ENCODE measurements at regions not wholly inside any gene's neighbourhood (a gene's known extent, or its start where the extent isn't known, plus 50 kb on each side); places are given as distances from the start of the nearest gene placed in this dataset.
"Not testable (repeated sequence)": the region's sequence is repeated elsewhere in the genome, so short reads cannot be mapped to it uniquely, and the experiment has no call there.

DNA sequence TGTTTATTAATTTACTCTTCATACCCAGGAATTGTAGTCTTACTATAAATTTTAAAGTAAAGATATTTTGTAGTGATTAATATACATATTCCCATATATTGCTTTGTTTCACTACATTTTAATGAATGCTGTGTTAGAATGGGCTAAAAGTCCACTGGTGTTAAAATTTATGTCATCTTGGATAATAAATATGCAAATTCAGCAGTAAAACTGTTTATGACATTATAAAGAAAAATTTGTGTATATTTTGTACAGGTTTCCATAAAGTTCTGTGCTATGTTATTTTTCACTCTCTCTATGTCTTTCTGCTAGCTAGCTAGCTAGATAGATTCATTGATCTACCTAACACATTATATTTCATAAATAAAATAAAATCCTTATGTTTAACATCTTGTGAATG is 1071.2 kb downstream of the FAT4 start:
- no peak for DNase-seq

DNA sequence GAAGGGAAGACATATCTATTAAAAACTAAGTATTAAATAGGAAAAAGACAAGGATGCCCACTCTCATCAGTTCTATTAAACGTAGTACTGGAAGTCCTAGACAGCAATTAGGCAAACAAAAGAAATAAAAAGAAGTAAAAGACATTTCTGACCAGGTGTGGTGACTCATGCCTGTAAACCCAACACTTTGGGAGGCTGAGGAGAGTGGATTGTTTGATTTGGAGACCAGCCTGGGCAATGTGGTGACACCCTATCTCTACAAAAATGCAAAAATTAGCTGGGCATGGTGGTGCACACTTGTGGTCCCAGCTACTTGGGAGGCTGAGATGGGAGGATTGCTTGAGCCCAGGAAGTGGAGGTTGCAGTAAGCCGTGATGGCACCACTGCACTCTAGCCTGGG is 1071.8 kb downstream of the FAT4 start:
- DNase-seq, result no peak

DNA sequence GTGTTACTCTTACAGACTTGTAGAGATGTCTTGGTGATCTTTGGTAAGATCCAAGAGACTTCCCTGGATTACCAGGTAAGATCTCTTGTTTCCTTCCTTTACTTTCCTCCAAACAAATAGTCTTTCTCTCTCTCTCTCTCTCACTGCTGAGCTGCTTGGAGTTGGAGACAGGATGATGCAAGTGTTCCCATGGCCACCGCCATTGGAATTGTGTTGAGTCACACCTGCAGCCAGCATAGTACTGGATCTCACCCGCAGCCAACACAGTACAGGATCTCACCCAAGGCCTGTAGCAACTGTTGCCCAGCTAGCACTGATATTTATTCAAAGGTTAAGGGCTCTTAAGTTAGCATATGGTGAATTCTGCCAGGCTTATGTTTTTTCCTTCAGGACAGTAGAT is 1080.9 kb downstream of the FAT4 start:
- DNase-seq, result no peak

DNA sequence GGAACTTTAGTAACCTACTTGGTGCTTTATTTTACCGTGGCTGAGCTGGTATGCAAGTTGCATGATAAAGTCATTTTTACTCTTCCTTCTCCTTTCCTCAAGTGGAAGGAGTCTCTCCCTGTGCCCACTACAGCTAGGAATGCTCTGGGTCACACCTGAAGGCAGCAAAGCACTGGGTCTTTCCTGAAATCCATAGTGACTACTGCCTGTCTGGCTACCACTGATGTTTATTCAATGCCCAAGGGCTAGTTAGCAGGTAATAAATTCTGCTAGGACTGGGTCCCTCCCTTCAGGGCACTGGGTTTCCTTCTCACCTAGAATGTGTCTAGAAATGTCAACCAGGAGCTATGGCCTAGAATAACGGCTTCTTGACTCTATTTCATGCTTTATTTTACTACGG is 1081.4 kb downstream of the FAT4 start:
- DNase-seq, result no peak

DNA sequence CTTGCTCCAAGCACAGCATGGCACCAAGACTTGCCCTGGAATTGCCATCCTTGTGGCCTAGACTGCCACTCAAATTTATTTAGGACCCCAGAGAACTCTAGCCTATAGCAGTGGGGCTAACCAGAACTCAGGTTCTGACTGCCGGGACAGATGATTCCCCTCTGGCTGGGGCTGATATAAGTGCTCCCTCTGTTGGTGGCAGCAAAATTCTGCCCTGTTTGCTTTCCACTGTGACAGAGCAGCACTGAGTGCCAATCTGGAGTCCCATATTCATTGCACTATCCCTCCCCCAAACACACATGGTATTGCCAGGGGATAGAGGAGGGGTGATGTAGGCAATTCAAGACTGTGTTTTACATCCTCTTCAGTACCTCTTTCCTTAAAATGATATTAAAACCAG is 1081.9 kb downstream of the FAT4 start:
- DNase-seq, result no peak

DNA sequence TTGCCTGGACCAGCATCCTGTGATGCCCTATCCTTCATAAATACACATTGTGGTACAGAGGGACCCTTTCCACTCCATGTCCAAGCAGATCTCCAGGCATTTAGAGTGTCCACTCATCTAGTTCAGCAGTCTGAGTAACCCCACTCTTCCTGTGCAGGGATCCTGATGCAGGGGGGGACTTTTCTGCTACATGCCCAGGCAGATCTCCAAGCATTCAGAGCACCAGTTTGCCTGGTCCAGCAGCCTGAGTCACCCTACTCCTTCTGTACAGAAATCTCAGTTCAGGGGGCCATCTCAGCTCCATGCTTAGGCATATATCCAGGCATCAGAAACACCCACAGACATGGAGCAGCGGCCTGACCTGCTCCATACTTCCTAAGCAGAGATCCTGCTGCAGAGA is 1089.8 kb downstream of the FAT4 start:
- DNase-seq, result no peak

DNA sequence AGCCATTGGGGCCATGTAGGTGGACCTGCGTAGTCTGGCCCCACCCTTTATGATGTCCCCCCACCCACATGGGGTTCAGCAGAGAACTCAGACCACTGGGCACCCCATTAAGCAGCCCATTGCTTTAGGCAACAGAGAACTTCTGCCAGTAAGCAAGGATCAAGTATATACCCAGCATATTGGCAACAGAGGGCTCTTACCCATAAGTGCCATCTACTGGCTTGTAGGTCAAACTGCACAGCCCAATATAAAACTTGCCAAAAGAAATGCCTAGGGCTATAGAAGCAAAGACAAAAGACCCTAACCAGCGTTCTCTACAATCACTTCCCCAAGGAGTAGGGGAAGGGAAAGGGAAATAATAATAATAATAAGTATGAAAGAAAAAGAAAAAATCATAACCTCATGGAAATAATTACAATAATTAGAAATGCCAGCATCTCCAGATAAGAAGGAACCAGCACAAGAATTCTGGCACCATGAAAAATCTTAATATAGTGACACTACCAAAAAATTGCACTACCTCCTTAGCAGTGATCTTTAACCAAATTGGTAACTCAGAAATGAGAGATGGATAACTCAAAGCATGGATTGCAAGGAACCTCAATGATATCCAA is 1090.7 kb downstream of the FAT4 start:
- DNase-seq, result no peak

DNA sequence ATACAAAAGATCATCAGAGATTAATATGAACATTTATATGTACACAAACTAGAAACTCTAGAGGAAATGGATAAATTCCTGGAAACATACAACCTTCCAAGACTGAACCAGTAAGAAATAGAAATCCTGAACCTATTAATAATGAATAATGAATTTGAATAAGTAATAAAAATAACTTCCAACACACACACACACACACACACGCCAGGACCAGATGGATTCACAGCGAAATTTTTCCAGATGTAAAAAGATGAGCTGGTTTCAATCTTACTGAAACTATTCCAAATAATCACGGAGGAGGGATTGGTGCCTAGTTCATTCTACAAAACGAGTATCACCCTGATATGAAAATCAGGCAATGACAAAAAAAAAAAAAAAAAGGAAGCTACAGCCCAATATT is 1095.0 kb downstream of the FAT4 start:
- no peak for DNase-seq

DNA sequence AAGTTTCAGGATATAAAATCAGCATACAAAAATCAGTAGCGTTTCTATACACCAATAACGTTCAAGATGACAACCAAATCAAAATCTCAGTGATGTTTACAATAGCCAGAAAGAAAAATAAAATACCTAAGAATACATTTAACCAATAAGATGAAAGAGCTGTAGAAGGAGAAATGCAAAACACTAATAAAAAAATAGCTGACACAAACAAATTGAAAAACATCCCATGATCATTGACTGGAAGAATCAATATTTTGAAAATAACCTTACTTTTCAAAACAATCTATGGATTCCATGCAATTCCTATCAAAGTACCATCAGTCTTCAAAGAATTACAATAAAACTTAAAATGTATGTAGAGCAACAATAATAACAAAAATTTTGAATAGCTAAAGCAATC is 1096.3 kb downstream of the FAT4 start:
- no peak for DNase-seq

DNA sequence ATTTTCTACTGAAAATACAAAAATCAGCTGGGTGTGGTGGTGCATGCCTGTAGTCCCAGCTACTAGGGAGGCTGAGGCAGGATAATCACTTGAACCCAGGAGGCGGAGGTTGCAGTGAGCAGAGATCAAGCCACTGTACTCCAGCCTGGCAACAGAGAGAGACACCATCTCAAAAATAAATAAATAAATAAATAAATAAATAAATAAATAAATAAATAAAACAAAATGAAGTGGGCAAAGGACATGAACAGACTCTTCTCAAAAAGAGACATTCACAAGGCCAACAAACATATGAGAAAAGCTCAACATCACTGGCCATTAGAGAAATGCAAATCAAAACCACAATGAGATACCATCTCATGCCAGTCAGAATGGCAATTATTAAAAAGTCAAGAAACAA is 1097.6 kb downstream of the FAT4 start:
- DNase-seq, result not testable (repeated sequence)

DNA sequence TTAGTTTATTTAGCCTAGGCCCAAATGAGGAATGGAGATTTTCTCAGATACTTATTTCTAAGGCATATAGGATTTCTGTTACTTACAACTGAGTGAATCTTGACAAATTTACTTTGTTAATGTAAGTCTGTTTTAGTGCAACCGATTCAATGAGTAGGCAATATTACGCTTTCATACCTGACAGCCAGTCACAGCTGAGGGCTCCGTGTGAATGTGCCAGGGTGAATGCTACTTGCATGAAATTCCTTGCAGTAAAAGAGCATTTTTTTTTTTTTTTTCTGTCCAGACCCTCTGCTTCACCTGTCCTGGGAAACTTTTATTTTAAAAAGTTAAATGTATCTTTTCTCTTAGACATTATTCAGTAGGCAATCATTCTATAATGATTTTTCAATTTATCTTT is 1100.0 kb downstream of the FAT4 start:
- DNase-seq, result no peak

DNA sequence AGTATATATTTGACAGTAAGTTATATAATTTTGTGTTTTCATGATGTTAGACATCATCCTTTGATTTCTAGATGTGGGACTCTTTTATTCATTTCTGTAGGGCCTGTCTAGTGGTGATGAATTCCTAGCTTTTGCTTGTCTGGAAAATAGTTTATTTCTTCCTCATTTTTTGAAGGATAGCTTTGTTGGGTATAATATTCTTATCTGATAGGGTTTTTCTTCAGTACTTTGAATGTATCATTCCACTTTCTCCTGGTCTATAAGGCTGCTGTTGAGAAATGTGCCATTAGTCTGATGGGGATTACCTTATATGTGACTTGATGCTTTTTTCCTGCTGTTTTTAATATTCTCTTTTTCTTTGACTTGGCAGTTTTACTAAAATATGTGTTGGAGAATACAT is 1104.5 kb downstream of the FAT4 start:
- no peak for DNase-seq

DNA sequence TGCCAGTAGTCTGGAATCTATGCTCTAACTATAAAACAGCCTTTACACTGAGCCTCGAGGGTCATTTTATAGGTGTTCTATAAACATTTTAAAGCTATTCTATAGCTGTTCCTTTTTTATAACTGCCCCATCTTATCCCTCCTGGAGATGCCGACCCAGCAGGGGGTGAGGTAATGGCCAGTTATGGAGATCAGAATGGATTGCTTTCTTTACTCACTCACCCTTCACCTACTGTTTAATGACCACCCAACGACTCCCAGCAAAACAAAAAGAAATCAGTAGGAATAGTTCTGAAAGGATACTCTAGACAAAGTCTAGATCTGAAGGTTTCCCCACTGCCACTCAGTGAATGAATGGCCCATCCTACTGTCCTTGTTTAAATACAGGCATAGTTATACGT is 1113.1 kb downstream of the FAT4 start:
- DNase-seq, result no peak

DNA sequence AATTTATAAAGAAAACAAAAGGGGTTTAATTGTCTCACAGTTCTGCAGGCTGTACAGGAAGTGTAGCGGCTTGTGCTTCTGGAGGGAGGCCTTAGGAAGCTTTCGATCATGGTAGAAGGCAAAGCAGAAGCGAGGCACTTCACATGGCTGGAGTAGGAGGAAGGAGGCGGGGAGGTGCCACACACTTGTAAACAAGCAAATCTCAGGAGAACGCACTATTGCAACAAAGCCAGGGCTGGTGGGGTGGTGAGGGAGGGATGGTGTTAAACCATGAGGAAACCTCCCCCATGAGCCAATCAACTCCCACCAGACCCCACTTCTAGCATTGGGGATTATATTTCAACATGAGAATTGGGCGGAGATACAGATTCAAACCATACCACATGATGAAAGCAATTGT is 1116.3 kb downstream of the FAT4 start:
- no peak for DNase-seq

DNA sequence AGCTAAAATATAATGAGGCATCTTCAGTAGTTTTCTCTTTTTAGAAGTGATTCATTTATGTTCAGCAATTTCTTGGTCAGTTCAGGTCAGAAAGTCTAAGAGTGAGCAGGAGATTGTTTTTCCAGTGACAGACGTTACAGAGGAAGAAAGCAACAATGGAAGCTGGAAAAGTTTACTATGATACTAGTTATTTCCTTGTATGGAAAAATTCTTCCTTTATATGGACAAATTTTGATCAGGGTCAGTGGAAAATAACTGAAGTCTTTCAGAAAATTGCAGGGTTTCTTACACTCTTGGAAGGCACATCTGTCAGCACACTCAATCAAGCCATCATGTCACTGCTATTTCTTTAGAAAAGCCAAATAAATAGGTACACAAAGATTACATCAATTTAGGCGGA is 1120.7 kb downstream of the FAT4 start:
- DNase-seq, result no peak

DNA sequence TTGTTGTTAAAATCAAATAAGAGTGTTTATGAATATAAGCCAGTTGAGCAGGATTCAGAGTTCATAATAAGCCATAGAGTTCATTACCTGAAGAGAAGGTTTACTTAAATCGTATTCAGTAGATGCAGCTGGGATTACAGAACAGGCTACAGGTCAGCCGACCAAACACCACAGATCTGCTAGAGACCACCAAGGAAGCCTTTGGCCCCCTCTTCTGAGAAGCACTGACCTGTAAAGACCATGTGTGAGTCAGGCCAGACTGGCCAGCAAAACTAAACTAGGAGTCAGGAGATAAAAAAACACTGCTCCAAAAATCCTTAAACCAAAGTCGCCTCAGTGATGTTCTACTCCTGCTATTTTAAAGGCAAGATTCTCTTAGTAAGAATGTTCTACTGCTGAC is 1125.5 kb downstream of the FAT4 start:
- no peak for DNase-seq

DNA sequence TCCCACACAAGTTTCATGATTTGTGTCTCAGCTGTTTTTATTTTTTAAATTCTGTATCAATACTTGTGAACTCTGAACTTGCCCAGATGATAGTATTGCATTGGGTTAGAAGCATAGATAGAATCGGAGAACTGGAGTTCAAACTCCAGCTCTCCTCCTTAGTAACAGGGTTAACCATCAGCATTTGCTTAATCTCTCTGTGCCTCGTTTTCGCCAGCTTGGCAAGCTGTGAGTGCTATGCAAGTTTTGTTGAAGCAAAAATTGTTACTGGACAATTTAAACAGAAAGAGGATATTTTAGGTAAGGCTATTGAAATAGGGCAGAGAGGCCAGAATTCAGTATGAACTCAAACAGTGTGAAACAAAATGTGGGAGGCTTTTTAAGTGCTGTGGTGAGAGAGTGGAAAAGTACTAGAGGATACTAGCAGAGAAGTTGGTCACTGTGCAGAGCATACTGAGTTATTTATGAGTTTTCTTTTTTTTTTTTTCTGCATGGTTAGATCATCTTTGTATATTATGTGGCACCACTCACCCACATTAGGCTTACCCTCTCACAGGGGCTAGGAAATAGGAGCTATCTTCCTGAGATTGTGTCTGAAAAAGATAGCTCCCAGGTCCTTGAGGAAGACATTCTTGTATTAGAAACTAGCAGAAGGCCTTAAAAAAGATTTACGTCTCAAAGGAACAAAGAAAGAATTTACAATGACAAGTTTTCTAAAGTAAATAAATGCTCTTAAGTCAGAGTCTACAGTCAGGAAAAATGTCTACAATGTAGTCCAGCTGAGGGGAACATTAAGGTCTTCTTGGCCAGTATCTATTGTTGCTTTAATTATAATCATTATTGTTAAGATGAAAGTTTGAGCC is 1126.6 kb downstream of the FAT4 start:
- no peak for DNase-seq

DNA sequence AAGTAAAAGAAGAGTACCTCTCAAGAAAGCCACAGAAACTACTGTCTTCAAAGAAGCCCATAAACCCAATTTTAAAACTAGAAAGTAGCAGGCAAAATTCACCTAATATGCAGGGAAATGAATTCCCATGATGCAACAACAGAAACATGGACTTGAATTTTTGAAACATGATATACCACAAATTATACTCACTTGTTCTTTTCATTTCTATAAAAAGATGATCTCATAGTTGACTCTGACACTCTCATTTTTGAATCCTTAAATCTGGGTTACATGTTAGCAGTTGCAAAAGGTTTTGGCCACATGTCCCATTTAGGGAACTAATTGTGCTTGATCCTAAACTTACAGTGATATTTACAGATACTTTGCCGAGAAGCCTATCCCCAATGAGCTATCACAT is 1130.8 kb downstream of the FAT4 start:
- no peak for DNase-seq

DNA sequence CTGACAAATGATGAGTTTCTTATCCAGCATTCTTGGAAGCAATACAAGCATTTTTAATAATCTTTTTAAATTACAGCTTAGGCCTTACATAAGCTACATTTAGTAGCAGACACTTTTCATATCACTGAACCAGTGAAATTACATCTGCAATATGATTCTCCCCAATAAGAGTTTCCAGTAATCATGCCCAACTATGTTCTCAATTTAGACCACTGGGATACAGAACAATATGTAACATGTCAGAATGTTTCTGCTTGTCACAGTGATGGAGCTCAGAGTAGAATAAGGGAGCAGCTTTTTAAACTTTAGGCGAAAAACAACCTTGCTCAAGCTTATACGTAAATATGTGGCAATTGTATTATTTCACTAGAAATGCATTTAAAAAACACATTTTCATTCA is 1132.2 kb downstream of the FAT4 start:
- DNase-seq, result no peak

DNA sequence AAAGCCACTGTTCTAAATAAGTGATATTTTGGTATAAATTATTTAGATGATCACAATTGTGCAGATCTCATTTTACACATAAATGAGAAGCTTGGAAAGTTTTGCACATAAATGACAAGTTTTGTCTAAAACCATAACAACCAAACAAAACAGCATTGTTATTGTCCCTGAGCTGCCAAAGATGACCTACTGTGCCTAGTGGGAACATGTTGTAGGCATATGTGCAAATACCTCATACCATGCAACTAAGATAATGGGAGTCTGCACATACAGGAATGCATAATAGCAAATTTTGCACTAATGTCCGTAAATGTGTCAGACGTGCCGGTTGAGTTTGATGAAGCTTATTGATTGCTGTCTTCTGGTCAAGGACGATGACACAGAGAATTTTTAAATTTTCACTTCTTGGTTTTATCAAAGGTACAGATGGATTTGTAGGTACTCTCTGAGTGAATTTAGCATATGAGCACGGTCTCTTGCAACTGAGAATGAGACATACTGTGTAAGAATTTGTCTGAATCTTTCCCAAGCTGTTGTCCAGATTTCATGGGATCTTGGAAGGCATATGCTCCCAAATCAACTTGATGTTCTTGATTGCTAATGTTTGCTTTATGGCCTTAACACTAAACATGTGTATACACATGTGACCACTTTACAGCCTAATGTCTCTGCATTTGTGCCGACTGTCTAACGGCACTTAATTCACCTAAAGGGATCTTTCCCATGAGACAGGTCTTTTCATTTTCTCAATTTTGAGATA is 1133.5 kb downstream of the FAT4 start:
- no peak for DNase-seq

DNA sequence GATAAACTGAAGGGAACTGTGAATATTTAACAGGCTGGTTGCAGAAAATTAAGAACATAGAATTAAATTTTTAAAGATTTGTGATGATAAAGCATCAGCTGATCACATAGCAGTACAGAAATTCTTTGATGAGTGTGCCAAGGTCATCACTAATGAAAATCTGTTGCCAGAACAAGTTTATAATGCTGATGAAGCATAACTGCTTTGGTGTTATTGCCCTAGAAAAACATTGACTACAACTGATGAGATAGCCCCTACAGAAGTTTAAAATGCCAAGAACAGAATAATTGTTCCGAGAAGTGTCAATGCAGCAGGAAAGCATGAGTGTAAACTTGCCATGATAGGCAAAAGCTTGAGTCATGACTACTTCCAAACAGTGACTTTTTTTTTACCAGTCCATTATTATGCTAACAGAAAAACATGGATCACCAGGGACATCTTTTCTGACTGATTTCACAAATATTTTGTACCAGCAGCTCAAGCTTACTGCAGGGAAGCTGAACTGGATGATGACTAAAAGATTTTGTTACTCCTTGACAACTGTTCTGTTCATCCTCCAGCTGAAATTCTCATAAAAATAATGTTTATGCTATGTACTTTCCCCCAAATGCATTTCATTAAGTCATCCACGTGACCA is 1136.6 kb downstream of the FAT4 start:
- no peak for DNase-seq

DNA sequence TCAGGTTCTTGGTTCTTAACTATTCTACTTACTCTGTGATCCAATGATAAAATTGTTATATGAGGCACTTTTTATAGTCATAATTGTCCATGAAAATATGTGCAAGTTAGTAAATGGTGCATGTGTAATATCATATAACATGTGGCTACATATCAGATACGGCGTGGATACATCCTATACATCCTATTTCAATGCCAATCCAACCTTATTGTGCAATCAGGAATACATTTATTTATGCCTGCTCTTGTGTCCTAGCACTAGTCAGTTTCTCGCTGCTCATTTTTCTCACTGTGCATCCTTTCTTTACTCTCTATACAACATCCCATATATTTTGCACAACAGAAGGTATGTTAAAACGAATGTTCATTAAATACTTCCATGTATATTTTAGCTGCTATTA is 1141.1 kb downstream of the FAT4 start:
- DNase-seq, result no peak

DNA sequence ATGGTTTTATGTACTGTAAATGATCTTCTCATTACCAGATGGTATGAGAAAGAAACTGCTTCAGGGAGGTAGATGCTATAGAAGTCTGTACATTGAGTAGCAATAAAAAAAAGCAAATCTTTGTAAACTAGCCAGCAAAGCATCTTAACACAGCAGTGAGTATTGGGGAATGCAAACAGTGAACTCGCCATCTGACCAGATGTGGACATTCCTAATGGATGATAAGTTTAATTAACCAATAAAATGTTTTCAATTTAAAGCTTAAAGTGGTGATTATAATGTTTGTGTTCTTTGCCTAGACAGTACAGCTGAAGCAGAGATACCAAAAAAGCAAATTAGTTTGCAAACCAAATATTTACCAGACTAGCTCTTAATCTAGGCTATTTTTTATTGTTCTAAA is 1144.2 kb downstream of the FAT4 start:
- no peak for DNase-seq

DNA sequence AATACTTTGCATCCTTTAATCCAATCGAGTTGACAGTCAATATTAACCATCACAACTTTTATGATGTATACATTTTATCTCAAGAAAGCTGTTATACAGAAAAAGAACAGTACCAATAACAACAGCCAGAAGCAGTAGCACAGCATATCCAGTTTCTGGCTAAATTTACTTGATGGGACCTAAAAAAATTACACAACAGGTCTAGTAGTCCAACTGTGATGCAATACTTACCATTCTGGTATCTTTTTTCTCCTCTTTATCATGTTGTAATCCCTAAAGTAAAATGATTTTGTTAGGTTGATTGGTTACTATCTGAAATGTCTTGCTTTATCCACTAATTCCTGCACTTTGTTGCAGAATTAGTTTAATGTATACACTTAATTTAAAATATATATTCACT is 1150.6 kb downstream of the FAT4 start:
- no peak for DNase-seq
